ENCODE measurements at regions not wholly inside any gene's neighbourhood (a gene's known extent, or its start where the extent isn't known, plus 50 kb on each side); places are given as distances from the start of the nearest gene placed in this dataset.

DNA sequence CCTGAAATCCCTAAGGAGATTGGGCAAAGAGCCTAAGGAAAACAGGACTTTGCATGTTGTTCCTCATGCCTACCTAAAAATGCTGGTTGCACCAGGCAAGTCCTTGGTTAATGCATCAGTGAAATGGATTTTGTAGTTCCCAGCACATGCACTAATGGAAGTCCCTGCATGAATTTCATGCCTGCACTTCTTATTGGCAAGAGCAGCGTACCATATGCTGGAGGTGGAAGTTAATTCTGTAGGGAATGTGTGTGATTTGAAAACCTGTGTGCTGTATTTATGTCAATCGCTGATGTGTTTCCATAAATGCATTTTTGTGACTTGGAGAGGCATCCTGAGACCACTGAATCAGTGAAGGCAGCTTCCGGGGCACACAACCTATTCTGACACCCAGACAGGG, 140.3 kb upstream of the MTNR1B start:
- DNase-seq (no peak), ATAC-seq (ENCODE audit: low FRiP score in 2 of 2) (no peak)
- H3K9me3 ChIP-seq, result no peaks in the 10 kb centered on the region
- no peak for TF ChIP-seq POLR2AphosphoS5 (IDR thresholded peaks at IDR 0.05)
- no peak for TF ChIP-seq POLR2A (IDR thresholded peaks at IDR 0.05)
- TF ChIP-seq CTCF (IDR thresholded peaks at IDR 0.05), result no peak
- TF ChIP-seq EP300 (IDR thresholded peaks at IDR 0.05), result no peak
- no peaks in the 10 kb centered on the region for H3K27me3 ChIP-seq
- H3K4me1 ChIP-seq, result no peaks in the 10 kb centered on the region
- no peaks in the 10 kb centered on the region for H3K36me3 ChIP-seq
- H3K27ac ChIP-seq, result no peak overlapping the region
- H3K4me3 ChIP-seq, result no peak overlapping the region
- 83 to 94% methylated on average over 3 of the region's 3 CpGs for WGBS, 2 donors

- H3K4me3 ChIP-seq, result no peak overlapping the region
- H3K27ac ChIP-seq, result no peak overlapping the region
- ATAC-seq (ENCODE audit: low FRiP score in 2 of 2) (no peak), DNase-seq (no peak)
- no peaks in the 10 kb centered on the region for H3K4me1 ChIP-seq
- no peaks in the 10 kb centered on the region for H3K36me3 ChIP-seq
- no peaks in the 10 kb centered on the region for H3K9me3 ChIP-seq
- no peaks in the 10 kb centered on the region for H3K27me3 ChIP-seq
- no peak for TF ChIP-seq CTCF (IDR thresholded peaks at IDR 0.05)
- no peak for TF ChIP-seq POLR2A (IDR thresholded peaks at IDR 0.05)
- no peak for TF ChIP-seq POLR2AphosphoS5 (IDR thresholded peaks at IDR 0.05)
- TF ChIP-seq EP300 (IDR thresholded peaks at IDR 0.05), result no peak
Measured at GRCh38 chr11:92829671-92830070, 139.8 kb upstream of the MTNR1B start.

GRCh38 chr11:92830377-92831155, 138.9 kb upstream of the MTNR1B start:
- ATAC-seq (ENCODE audit: low FRiP score in 2 of 2), result no peak
- TF ChIP-seq POLR2AphosphoS5 (IDR thresholded peaks at IDR 0.05) (no peak), EP300 (IDR thresholded peaks at IDR 0.05) (no peak), POLR2A (IDR thresholded peaks at IDR 0.05) (no peak), CTCF (IDR thresholded peaks at IDR 0.05) (no peak)
- H3K27ac ChIP-seq, result no peak overlapping the region
- no peaks in the 10 kb centered on the region for H3K9me3 ChIP-seq
- DNase-seq, result no peak
- H3K4me1 ChIP-seq, result no peaks in the 10 kb centered on the region
- H3K36me3 ChIP-seq, result no peaks in the 10 kb centered on the region
- no peaks in the 10 kb centered on the region for H3K27me3 ChIP-seq
- WGBS, 2 donors, result 74 to 86% methylated on average over 5 of the region's 5 CpGs
- H3K4me3 ChIP-seq, result no peak overlapping the region

DNA sequence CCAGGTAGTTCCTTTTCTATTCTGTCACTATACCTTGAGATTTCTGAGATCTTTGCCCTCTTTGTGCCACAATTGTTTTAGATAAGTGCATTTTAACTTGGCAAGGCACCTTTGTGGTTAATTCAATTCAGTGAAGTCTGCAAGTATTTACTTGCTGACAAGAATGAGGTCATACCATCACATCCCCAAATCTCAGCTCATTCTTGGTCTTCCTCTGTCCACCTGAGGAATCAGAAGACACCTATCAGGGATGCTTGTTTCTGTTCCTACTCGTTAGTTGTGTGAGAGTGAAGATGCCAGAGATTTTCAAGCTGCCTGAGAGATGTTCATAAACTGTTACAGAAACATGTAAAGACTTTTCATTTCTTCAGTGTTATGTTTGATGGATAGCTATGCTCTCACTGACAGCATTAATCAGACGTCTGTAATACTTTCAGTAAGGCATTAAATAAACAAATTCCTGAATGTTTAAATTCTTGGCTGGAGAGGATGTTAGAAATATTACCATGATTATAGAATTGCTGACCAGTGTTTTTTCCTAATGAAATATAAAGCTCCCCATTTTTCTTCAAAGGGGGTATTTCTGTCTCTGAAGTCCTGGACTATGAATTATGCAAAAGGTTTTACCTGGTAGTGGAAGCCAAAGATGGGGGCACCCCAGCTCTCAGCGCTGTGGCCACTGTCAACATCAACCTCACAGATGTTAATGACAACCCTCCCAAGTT, 135.0 kb upstream of the MTNR1B start:
- Histone ChIP-seq H3K4me3 (no peak overlapping the region), H3K9me3 (no peaks in the 10 kb centered on the region), H3K27me3 (no peaks in the 10 kb centered on the region), H3K4me1 (no peaks in the 10 kb centered on the region), H3K36me3 (no peaks in the 10 kb centered on the region), H3K27ac (no peak overlapping the region)
- no peak for DNase-seq
- 45 to 56% methylated on average over 3 of the region's 3 CpGs for WGBS, 2 donors
- no peak for ATAC-seq (ENCODE audit: low FRiP score in 2 of 2)
- no peak for TF ChIP-seq POLR2AphosphoS5 (IDR thresholded peaks at IDR 0.05)
- TF ChIP-seq EP300 (IDR thresholded peaks at IDR 0.05), result no peak
- TF ChIP-seq POLR2A (IDR thresholded peaks at IDR 0.05), result no peak
- TF ChIP-seq CTCF (IDR thresholded peaks at IDR 0.05), result no peak

Data from upper lobe of left lung (tissue), 6 donors.